ENCODE measurements at regions not wholly inside any gene's neighbourhood (a gene's known extent, or its start where the extent isn't known, plus 50 kb on each side); places are given as distances from the start of the nearest gene placed in this dataset.

GRCh38 chr2:56713978-56714377 lies 530.2 kb downstream of the CCDC85A start:
- ATAC-seq = no peak

- ATAC-seq = no peak
Observed at GRCh38 chr2:56714400-56714799, 530.6 kb downstream of the CCDC85A start.

GRCh38 chr2:56715683-56716082 lies 531.9 kb downstream of the CCDC85A start:
- no peak for ATAC-seq

- ATAC-seq = no peak
Observed at GRCh38 chr2:56718413-56718812, 534.6 kb downstream of the CCDC85A start.

- ATAC-seq = no peak
Observed at GRCh38 chr2:56729212-56729611, 545.4 kb downstream of the CCDC85A start.

- ATAC-seq = no peak
Observed at GRCh38 chr2:56732946-56733345, 549.2 kb downstream of the CCDC85A start.

GRCh38 chr2:56739413-56739812 lies 555.6 kb downstream of the CCDC85A start:
- no peak for ATAC-seq

- no peak for ATAC-seq
Observed at GRCh38 chr2:56741601-56742102, 557.9 kb downstream of the CCDC85A start.

- no peak for ATAC-seq
Observed at GRCh38 chr2:56743807-56744206, 560.0 kb downstream of the CCDC85A start.

GRCh38 chr2:56749152-56749752 lies 565.5 kb downstream of the CCDC85A start:
- ATAC-seq = no peak

GRCh38 chr2:56753182-56753581 lies 569.4 kb downstream of the CCDC85A start:
- no peak for ATAC-seq

GRCh38 chr2:56754066-56754615 lies 570.4 kb downstream of the CCDC85A start:
- ATAC-seq = no peak

GRCh38 chr2:56754627-56755026 lies 570.8 kb downstream of the CCDC85A start:
- no peak for ATAC-seq

GRCh38 chr2:56757884-56758545 lies 574.2 kb downstream of the CCDC85A start:
- ATAC-seq = no peak

- no peak for ATAC-seq
Observed at GRCh38 chr2:56763683-56764082, 579.9 kb downstream of the CCDC85A start.

GRCh38 chr2:56768973-56769372 lies 585.2 kb downstream of the CCDC85A start:
- ATAC-seq = no peak

- ATAC-seq = no peak
Observed at GRCh38 chr2:56770490-56770889, 586.7 kb downstream of the CCDC85A start.

GRCh38 chr2:56784046-56784445 lies 600.3 kb downstream of the CCDC85A start:
- no peak for ATAC-seq

GRCh38 chr2:56801214-56801613 lies 617.4 kb downstream of the CCDC85A start:
- ATAC-seq = no peak

GRCh38 chr2:56801770-56802169 lies 618.0 kb downstream of the CCDC85A start:
- ATAC-seq = no peak

- no peak for ATAC-seq
Observed at GRCh38 chr2:56803596-56803995, 619.8 kb downstream of the CCDC85A start.

- no peak for ATAC-seq
Observed at GRCh38 chr2:56806924-56807323, 623.1 kb downstream of the CCDC85A start.

- no peak for ATAC-seq
Observed at GRCh38 chr2:56807861-56808260, 624.1 kb downstream of the CCDC85A start.

- ATAC-seq = no peak
Observed at GRCh38 chr2:56811401-56811800, 627.6 kb downstream of the CCDC85A start.
